GM21367 (cell line): ENCODE measurements at regions not wholly inside any gene's neighbourhood (a gene's known extent, or its start where the extent isn't known, plus 50 kb on each side); places are given as distances from the start of the nearest gene placed in this dataset.

ENCODE experiments used
- ATAC-seq: cut with Tn5 transposase; IDR thresholded peaks from one replicate; pipeline ENCODE4 v1.9.1; 2021; ENCODE audit not compliant: unreplicated experiment

DNA sequence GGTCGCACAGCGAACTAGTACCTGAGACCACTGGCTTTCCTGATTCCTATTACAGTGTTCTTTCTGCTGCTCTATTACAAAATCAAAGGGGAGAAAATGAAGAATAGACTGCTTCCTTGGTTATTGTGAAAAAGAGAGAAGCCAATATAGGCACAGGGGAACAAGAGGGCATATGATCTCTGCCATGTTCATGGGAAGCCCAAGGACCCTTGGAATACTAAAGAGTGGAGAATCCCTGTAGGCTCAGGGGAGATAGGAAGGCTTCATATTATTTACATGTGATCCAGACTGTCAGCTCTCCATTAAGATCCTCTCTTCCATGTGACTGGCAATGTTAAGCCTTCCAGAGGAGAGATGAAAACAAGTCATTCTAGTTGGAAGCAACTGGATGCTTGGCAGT is 135.7 kb upstream of the MYCN start:
- no peak for ATAC-seq

DNA sequence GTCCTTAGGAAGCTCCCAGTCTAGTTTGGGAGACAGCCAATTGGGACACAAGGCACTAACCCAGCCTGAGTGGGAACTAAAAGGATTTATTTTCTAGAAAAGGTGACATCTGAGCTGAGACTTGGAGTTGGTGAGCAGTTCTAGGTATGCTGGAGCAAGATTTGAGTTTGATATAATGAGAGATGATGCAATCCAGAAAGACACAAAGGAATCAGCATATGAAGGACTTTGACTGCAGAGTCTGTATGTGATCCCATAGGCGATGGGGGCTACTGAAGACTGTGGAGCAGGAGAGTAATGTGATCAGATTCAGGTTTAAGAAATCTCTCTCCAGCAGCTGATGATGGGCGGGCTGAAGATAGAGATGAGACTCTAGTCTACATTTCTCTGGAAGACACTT is 135.1 kb upstream of the MYCN start:
- no peak for ATAC-seq

DNA sequence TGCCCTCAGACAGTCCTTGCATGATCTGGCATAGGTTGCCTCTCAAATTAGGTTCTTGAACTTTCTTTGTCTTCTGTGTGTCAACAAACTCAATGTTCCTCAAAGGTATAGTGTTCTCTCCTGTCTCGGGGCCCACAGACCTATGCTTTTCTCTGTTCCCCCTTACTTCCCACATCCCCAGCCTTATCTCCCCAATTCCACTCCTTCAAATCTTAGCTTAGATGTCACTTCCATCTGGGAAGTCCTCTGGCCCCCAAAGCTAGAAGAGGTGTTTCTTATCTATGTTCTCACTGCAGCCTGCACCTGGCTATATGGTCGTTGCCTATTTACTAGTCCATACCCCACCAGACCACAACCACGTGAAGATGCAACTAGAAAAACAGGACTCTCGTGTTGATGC is 134.6 kb upstream of the MYCN start:
- no peak for ATAC-seq

DNA sequence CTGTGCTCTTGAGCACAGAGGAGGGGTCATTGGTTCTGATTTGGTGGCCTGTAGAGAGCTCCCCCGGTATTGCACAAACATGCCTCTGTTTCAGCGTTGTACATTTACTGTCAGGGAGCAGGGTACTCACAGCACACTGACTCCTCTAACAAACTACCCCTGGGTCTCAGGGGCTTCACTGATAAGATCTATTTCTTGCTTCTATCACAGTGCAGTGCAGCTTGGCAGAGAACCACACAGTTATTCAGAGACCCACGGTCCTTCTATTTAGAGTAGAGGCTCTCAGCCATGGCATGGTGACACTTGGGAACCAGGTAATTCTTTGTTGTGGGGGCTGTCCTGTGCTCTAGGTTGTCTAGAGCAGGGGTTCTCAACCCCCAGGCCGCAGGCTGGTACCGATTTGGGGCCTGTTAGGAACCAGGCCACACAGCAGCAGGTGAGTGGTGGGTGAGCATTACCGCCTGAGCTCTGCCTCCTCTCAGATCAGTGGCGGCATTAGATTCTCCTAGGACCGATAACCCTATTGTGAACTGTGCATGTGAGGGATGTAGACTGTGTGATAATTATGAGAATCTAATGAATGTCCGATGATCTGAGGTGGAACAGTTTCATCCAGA is 133.4 kb upstream of the MYCN start:
- no peak for ATAC-seq

DNA sequence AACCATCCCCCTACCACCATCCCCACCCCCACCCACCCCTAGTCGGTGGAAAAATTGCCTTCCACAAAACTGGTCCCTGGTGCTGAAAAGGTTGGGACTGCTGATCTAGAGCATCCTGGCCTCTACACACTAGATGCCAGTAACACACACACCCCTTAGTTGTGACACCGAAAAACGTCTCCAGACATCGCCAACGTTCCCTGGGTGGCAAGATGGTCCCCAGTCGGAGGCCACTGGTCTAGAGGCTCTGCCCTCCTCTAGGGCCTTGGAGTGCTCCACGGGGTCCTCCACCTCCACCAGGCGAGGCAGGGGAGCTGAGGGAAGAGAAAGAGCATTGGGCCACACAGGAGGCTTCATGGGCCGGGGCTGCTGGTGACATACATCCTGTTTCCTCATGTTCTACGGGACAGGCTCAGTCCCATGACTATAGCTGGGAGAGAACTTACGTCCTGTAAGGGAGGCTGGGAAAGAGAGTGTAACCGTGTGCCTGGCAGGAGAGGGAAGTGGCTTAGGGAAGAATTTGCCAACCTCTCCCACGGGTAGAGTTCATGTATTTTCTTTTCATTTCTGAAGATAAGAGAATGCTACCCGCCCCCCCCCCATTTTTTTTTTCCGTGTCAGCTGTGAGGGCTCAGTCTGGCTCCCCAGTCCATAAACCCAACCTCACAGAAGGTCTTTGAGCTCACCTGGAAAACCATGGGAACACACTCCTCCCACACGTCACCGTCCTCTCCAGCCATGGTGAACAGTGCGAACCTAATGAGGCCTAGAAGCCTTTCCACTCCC is 132.7 kb upstream of the MYCN start:
- no peak for ATAC-seq

DNA sequence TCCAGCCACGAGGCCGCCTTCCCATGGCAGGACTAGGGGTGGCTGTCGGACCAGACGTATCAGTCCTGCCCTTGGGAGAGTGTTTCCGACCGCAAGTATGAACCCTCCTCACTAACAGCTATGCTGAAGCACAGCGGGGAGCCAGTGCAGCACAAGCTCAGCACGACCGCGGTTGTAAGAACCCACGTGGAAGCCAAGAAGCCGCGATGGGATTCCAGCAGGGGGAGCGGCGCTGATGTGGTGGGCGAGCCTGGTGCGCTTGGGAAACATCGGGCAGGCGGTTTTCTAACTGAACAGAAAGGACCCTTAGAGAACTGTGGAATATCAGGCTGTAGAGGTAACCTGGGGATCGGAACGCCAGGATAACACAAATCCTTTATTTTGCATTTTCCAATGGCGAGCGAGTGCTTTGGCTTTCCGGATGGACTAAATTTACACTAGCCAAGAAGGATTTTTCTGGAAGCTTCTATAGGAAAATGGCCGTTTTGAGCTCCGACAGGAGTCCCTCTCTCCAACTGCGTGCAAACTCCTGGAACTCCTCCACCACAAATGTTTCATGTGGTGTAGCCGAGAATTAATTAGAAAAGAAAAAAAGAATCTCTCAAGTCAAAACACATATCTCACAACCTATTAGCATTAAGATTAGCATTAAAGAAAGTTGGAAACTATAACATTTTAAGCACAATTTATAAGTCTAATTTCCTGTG is 132.0 kb upstream of the MYCN start:
- no peak for ATAC-seq

DNA sequence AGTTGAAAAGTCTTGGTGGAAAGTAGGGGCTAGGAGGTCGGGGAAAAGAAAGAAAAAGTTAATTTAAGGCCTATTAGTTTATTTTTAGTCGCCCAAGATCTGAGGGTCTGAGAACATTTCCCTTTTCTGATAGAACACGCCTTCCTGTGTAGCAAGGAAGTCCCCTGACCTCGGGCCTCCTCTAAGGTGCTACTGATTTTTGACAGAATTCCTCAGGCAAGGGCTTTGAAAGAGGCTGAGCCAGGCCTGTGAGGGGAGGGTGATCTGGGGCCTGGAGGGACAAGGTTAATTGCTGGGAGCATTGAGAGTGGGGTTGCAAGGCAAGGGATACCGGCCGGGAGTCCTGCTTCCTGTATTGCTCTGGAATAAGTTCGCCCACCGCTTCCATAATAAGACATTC is 131.4 kb upstream of the MYCN start:
- ATAC-seq = no peak

DNA sequence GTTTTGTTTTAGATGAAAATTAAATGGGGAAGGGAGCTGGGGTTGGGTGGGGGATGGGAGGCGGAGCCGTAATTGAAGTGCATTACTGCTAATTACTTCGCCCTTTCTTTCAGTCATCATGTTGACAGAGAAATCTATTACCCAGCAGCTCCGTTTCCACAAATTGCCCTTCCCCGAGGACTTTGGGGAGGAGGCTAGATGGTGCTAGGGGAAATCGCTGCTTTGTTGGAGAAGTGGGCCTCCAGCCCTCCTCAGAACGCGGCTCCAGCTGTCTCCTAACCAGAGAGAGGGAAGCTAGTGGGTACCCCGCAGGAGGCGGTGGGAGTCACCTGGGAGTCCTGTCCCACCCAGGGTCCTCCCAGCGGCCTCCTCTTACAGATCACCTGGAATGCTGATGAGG is 130.9 kb upstream of the MYCN start:
- ATAC-seq = no peak

DNA sequence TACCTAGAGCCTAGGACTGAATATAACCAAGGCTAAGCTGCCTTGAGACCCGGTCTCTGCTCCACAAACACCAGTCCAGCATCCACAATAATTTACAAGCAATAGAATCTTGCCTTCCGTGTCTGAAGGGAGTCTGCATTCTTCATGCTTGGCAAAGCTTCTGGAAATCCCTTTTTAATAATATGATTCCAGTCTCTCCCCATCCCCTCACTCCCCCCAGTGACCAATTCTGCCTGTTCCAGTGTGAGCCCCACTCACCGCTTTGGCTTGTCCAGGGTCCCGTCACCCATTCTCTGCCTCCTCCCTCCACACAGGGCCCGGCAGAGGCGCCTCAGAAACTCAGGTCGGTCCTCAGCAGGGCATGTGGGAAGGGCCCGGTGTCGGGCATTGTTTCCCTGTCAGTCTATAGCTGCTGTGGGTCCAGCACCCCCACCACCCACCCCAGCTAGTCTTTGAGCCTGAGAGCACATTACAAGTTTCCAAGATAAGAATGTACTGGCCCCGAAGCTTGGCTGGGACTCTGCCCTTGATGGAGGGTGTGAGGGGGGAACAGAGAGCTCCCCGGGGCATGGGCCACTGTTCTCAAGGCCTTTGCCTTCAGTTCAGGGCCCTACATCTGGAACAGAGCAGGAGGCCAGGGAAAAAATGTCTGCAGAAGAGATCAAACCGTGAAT is 129.7 kb upstream of the MYCN start:
- no peak for ATAC-seq

DNA sequence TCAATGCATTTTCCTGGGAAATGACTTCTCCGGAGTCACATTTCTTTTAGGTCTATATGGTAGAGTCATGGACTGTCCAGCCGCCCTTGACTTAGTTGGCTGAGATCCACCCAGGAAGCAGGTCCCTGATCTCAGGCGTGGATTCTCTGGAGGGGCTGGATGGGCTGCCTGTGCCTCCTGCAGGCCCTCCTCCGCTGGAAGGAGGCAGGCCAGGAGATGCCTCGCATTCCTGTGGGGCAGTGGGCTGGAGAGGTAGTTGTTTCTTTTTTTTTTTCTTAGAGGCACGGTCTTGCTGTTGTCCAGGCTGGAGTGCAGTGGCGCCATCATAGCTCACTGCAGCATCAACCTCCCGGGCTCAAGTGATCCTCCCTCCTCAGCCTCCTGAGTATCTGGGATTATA is 129.0 kb upstream of the MYCN start:
- ATAC-seq = no peak

DNA sequence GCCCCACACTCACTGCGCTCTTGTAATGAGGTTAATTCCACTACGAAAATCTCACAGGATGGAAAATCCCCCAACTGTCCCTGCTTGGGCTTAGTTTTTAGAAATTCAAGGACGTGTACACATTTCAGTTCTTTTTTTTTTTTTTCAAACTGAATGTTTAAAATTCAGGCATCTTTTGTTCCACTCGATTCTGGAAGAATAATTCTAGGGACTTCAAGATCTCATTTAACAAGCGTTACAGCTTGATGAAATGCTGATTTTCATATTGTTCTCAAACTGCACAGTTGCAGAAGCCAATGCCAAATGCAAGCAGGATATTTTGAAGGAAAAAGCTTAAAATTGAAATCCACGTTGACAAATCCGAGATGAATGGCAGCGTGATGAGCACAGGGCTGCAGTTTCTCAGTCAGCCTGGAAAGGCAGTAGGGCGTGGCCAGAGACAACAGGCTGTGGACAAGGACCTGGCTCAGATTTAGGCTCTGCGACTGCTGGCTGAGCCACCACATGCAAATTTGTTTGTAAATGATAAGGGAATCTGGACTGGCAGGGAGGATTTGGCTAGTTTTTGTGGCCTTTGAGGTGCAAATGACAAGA is 128.1 kb upstream of the MYCN start:
- no peak for ATAC-seq

DNA sequence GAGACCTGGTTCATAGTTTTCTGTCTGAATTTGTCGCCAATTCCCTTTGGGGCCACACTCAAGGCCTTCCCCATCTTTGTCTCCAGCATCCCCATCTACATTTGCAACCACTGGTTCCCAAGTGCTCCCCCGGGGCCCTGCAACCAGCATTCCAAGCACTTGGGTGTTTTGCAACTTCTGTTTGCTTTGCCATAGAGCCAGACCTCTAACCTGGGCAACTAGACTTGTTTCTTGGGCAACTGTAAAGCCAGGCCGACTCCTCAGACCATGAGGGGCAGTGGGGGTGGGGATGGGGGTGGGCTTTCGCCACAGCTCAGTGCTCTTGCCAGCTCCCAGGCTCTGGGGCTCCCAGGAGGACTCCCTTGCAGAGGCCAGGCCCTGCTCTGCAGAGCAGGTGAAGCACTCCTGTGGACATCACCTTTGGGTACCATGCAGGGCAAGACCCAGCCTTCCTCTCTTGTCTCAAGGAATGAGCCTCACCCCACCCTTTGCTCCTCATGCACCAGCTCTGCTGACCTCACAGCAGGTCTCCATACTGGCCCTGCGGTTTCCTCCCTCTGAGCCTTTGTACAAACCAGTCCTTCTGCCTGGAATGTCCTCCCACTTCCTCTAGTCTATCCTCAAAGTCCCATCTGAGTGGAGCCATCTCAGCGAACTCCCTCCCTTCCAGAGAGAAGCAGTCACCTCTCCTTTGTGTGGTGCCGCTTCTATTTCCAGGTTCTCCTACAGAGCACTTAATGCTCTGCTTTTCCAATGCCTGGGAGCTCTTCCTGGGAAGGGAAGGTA is 126.7 kb upstream of the MYCN start:
- ATAC-seq = no peak

DNA sequence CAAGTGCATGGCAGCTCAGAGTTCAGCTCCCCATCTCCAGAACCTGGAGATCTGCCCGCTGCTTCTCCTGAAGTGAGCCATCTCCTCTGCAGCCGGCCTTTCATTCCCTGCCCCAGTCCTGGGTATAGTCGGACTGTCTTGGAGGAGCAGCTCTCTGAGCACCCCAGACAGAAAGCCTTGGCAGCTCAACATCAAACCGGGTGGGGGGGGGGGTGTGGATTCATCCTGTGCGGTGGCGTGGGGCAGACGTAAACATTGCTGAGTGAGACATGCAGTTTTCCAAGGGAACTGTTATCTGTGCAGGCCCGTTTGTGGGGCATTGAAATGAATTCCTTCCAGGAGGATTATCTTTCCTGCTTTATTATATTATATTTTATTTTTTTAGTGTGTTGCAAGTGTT is 125.9 kb upstream of the MYCN start:
- no peak for ATAC-seq

DNA sequence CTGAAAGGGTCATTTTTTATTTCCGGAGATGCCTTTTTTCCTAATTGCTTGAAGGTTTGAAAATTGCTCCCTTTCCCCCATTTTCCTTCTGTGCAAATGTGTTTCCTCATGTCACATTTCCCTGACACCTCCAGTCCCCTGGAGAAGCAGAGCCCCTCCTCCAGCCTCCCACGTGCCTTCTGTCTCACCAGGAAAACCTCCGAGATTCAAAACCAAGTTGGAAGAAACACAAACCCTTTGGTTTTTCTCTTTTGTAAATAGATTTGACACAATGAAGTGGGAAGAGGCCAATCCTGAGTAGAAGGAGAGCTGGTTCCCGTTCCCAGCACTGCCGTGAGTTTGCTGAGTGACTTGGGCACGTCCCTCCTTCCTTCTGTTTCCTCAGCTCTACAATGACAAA is 125.4 kb upstream of the MYCN start:
- ATAC-seq = no peak

DNA sequence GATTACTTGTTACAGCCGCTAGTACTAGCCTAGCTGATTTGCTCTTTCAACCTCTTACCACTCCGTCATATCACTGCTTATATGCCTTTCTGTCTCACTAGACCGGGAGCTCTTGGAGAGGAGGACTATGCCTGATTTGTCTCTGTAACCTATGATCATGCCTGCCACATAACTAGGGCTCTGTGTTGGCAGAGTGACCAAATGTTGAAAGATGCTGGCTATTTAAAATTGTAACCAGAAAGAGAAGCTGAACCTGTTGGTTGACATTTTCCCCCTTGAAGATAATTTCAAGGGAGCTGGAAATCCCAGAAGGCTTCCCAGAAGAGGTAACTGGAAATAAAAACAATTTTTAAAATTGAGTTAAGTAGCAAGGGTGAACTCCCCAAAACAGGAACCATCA is 124.1 kb upstream of the MYCN start:
- ATAC-seq = no peak

DNA sequence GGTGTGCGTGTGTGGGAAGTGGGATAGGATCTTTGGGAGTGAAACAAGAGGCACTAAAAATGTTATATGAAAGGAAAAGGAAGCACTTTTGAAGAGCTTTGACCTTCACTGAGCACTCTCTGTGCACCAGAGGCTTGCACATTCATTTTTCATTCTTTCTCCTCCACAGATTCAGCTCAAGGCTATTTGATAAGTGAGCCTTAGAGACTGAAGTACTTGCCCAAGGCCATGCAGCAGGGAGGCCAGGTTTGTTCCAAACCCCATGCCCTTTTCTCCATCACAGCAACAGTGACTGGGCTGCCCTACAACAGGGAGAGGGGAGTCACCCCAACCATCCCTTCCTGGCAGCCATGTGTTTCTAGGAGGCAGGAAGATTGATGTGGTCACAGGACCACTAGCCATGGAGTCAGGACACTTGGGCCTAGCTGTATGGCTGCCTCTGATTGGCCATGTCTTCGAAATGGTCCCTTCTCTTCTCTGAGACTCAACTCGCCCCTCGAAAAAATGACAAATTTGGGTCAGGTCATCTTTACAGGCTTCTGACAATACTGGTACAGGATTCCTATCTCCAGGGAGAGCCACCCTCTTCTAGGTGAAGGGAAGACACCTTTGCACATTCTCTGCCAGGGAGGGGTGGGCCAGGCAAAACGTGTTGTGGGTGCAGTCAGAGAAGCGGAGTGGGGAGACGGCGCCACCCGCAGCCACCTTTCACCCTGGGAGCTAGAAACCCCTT is 123.5 kb upstream of the MYCN start:
- no peak for ATAC-seq

DNA sequence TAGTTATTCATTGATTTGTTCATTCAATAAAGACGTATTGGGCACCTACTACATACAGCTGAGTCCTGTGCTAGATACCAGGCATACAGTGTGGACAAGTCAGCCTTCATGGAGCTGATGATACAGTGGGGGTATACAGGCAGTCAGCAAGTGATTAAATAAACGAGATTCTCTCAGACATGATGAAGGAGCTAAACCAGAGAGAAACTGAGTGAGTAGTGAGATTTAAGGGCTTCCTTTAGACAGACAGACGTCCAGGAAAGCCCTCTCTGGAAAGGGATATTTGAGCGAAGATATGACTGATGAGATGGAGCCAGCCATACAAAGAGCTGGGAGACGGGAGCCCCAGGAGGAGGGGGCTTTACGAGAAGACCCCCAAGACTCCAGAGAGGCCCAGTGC is 122.6 kb upstream of the MYCN start:
- no peak for ATAC-seq

DNA sequence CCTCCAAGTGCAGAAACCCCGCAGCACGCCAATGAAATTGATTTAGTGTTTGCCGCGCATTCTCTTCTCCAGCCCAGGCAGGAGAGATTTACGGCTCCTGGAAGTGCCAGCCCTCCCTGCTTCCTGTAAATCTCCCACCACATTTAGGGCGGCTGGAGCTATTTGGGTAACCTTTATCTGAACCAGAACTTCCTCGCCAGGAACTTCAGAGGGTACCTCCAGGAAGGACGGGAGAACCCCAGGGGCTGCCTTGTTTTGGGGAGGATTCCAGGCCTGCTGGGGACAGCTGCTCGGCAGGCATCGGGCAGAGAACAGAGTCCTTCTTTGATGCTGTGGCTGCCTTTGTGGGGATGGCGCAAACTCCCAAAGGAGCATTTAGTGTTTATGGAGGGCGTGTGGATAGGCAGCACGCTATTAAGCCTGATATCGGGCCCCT is 122.0 kb upstream of the MYCN start:
- ATAC-seq = no peak

DNA sequence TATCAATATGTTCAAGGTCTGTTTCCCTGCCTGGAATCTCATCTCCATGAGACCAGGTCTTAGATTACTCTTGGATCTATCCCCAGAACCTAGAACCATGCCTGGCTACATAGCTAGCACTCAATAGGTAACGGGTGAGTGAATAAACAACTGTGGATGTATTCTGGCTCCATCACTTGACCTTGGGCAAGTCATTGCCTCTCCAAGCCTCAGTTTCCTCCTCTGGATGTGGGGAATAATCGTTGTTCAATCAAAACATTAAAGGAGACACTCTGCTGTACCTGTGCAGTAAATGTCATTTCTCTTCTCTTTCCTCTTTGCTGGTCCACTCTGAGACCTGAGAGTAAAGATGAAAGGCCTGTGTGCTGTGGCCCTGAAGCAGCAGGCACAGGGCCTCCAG is 121.5 kb upstream of the MYCN start:
- ATAC-seq = no peak
